ENCODE measurements at regions not wholly inside any gene's neighbourhood (a gene's known extent, or its start where the extent isn't known, plus 50 kb on each side); places are given as distances from the start of the nearest gene placed in this dataset.

GRCh38 chr4:104868533-104868932, 278.1 kb upstream of the TET2 start:
- TF ChIP-seq CTCF (IDR thresholded peaks at IDR 0.05; ENCODE audit: borderline replicate concordance, extremely low read depth, low read length, poor library complexity, severe bottlenecking): no peak
- no peak for TF ChIP-seq EZH2 (IDR thresholded peaks at IDR 0.05; ENCODE audit: borderline replicate concordance, low read depth, low read length, severe bottlenecking)

Data from DND-41 (cell line).